DMS 273 (cell line): ENCODE measurements at regions not wholly inside any gene's neighbourhood (a gene's known extent, or its start where the extent isn't known, plus 50 kb on each side); places are given as distances from the start of the nearest gene placed in this dataset.
"Not testable (repeated sequence)": the region's sequence is repeated elsewhere in the genome, so short reads cannot be mapped to it uniquely, and the experiment has no call there.

Experiments used
- DNase-seq: peaks from one replicate; lab custom pipeline; 2025; ENCODE audit not compliant: unreplicated experiment; lab: John Stamatoyannopoulos, UW

- DNase-seq, result no peak
These were observed 201.2 kb downstream of the MSX2 start for GRCh38 chr5:174925586-174925985.

GRCh38 chr5:174922955-174923354, 198.6 kb downstream of the MSX2 start:
- DNase-seq, result no peak

- DNase-seq, result no peak
These were observed 196.6 kb downstream of the MSX2 start for GRCh38 chr5:174920906-174921550.

GRCh38 chr5:174919351-174919750, 195.0 kb downstream of the MSX2 start:
- DNase-seq, result no peak

- no peak for DNase-seq
These were observed 194.3 kb downstream of the MSX2 start for GRCh38 chr5:174918655-174919054.

DNA sequence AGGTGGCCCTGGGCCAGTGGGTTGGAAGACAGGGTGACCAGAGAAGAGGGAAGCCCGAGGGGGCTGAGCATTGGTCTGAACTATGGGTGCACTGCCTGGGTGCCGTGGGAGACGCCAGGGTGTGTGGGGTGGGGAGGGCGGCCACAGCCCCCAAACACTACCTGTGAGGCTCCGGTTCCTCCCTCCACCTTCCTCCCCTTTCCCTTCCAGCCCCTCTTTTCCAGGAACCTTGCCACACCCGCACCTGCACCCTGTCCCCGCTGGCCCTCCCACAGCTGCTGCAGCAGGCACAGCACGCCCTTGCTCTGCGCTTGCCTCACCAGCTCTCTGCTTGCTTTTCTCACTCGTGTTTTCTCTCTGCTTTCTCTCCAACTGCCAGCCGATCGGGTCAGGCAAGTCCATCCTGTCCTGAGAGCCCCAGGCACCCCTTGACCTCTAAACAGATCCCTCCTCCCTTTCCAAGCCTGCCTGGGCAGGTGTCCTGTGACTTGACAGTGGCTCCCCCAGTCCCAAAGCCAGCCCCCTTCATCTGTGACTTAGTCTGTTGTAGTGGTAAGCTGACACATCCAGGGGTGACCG, 193.7 kb downstream of the MSX2 start:
- no peak for DNase-seq

DNA sequence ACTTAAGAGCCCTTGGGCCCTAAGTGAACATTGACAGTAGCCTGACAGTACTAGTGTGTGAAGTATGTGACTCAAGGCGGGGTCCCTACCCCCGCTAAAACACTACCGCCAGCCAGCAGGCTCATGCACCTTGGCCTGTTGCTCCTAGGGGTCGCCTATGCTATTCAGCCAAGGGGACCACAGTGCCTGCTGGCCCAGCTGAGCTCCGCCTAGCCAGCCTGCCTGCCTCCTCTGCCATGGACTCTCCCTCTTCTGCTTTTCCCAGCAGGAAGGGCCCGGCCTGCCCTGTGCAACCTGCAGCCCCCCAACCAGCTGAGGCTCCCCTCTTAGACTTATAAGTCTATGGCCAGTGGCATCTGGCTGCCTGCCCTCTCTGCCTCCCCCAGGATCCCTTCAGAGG, 193.1 kb downstream of the MSX2 start:
- DNase-seq, result not testable (repeated sequence)

DNA sequence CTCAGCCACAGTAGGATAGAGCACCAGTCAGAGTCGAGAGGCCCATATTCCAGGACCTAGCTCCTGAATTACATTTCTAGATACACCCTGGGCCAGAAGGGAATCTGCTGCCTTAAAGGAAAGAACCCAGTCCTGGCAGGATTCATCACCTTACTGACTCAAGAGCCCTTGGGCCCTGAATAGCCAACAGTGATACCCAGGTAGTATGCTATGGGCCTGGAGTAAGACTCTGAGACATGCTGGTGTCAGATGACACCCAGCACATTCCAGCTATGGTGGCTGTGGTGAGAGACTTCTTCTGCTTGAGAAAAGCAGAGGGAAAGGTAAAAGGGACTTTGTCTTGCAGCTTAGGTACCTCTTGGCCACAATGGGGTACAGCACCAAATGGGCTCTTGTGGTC, 192.5 kb downstream of the MSX2 start:
- DNase-seq, result not testable (repeated sequence)

DNA sequence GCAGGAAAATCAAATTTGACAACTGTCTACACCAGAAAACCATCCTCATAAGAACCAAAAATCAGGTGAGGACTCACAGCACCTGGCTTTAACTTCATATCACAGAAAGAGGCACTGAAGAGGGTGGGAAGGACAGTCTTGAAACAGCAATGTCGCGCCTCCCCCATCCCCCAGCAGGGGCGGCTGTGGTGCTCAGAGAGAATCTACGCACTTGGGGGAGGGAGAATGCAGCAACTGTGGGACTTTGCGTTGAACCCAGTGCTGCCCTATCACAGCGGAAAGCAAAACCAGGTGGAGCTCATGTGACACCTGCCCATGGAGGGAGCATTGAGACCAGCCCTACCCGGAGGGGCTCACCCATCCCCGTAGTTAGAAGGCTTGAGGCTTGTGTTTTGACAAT, 191.8 kb downstream of the MSX2 start:
- no peak for DNase-seq

- DNase-seq, result no peak
These were observed 186.7 kb downstream of the MSX2 start for GRCh38 chr5:174911118-174911517.

DNA sequence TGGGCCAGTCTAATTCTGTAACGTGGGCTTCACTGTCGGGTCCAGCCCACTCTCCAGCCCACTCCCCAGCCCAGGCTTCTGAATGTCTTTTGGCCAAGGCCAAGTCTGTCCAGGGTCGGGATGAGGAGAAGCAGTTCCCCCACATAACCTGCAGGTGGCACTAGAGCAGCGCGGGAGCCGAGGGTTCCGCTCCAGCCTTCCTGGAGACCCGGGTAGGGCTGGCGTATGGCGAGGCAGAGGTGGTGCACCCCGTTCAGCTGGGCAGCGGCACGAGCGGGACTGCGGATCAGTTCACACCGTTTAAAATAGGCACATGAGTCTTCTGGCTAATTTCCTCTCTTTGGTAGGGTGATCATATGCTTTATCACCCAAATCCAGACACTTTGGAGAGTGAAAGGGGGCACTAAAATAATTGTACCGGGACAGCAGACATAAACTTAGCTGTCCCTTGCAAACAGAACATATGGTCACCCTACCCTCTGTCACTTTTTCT, 185.9 kb downstream of the MSX2 start:
- DNase-seq, result peak; percentile 84

GRCh38 chr5:174903172-174903732, 178.9 kb downstream of the MSX2 start:
- DNase-seq, result peak; percentile 33

GRCh38 chr5:174901336-174901735, 177.0 kb downstream of the MSX2 start:
- DNase-seq, result no peak

DNA sequence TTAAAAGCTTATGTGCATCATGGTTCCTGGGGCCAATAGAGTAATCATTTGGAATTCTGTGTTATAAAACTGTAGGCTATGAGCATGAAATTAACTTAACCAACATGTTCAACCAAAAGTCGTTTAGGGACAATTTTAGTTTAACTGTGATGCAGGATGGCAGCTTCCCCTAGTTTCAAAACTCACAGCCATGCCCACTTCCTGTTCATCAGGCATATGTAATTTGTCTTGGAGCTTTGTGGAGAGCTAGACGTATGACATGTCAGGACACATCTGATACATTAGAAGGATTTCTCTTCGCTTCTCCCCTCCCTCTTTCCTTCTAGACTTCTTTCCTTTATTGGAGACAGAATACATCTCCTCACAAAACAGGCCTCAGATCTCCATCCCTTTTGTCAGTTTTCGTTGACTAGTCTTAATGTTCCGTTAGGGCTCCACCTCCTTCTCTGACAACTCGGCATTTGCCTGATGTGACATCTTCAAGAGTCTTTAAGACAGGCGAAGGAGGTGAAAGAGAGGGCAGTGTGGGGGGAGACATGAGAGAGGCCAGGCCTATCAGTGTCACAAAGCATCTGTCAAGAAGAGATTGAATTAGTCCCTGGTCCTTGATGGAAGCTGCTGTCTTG, 176.0 kb downstream of the MSX2 start:
- DNase-seq, result no peak

DNA sequence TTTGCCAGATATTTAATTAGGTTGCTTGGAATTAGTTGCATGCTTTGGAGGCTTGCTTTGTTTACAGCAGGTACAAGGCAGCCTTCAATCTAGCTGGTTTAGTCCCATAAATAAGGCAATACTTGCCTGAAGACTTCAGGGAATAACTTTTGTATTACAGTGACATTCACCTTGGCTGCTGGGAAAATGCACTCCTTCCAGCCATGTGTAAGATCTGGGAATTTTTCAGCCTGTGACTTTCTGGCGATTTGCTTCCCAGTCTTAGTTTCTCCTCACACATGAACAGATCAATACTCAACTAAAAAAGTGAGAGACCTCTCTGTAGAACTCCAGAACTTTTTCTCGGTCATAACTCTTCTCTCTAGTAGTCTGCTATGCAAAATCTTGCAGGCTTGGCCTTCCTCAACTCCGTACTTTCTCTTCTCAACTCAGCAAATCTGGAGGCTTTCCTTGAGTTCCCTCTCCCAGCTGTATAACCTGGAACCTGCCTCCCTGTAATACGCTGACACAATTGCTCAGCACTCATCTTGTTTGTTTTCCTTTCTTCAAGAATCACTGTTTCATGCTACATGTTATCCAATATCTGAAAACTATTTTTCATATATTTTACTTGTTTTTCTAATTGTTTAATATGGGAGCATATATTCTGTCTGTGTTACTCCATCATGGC, 173.0 kb downstream of the MSX2 start:
- no peak for DNase-seq

GRCh38 chr5:174895360-174895759, 171.0 kb downstream of the MSX2 start:
- no peak for DNase-seq

GRCh38 chr5:174892742-174893141, 168.4 kb downstream of the MSX2 start:
- DNase-seq, result no peak

GRCh38 chr5:174880412-174881200, 156.2 kb downstream of the MSX2 start:
- DNase-seq, result not testable (repeated sequence)

- no peak for DNase-seq
These were observed 153.6 kb downstream of the MSX2 start for GRCh38 chr5:174877987-174878386.

DNA sequence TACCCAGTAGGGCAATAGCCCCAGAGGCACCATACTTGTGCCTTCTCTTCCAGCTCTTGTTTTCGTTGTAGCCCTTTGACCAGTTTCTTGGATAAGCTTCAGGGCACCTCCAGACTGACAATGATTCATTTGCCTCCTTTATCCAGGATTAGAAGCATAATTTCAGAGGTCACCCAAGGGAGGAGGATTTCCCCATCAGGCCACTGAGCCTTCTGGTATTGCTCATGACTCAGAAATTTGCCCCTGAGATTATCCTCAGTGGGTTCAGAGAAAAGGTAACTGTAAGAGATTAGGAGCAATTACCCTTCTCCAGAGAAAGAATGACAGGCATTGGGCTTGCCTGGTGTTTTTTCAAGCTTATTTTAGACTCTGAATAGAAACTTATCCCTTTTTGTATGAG, 147.9 kb downstream of the MSX2 start:
- DNase-seq, result no peak

DNA sequence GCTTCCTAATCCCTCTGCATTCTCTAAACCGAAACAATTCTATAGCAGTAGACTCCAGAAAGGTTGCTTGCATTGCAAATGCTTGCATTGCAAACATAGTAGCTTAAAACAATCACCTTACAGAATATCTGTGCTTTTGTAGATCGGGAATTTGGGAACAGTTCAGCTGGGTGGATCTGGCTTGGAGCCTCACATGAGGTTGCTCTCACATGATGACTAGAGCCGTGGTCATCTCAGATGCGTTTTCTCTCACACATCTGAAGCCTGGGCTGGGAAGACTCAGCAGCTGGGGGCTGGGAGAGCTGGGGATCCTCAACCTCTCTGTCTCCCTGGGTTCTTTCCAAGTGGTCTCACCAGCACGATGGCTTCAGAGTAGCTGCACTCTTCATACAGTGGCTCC, 127.8 kb downstream of the MSX2 start:
- no peak for DNase-seq
